ENCODE measurements at regions not wholly inside any gene's neighbourhood (a gene's known extent, or its start where the extent isn't known, plus 50 kb on each side); places are given as distances from the start of the nearest gene placed in this dataset.

GRCh38 chr13:44013758-44014291, 134.1 kb downstream of the LACC1 start:
- Histone ChIP-seq H3K4me3 (ENCODE audit: low read length) (no peak overlapping the region), H3K9ac (ENCODE audit: low read length) (no peak overlapping the region), H3K27me3 (ENCODE audit: control insufficient read depth, insufficient read depth, low read length) (no peaks in the 10 kb centered on the region), H3K4me1 (ENCODE audit: control insufficient read depth, insufficient read depth, low read length) (no peaks in the 10 kb centered on the region), H3K9me3 (ENCODE audit: control insufficient read depth, low read length) (no peaks in the 10 kb centered on the region), H3K36me3 (ENCODE audit: control insufficient read depth, insufficient read depth, low read length) (no peaks in the 10 kb centered on the region)

GRCh38 chr13:44014501-44014900, 134.8 kb downstream of the LACC1 start:
- H3K36me3 ChIP-seq (ENCODE audit: control insufficient read depth, insufficient read depth, low read length) = no peaks in the 10 kb centered on the region
- no peak overlapping the region for H3K9ac ChIP-seq (ENCODE audit: low read length)

GRCh38 chr13:44015118-44015517, 135.4 kb downstream of the LACC1 start:
- Histone ChIP-seq H3K27me3 (ENCODE audit: control insufficient read depth, insufficient read depth, low read length) (no peaks in the 10 kb centered on the region), H3K36me3 (ENCODE audit: control insufficient read depth, insufficient read depth, low read length) (no peaks in the 10 kb centered on the region), H3K4me3 (ENCODE audit: low read length) (no peak overlapping the region), H3K4me1 (ENCODE audit: control insufficient read depth, insufficient read depth, low read length) (no peaks in the 10 kb centered on the region), H3K9ac (ENCODE audit: low read length) (no peak overlapping the region), H3K9me3 (ENCODE audit: control insufficient read depth, low read length) (no peaks in the 10 kb centered on the region)

More at GRCh38 chr13:44014501-44014900, 134.8 kb downstream of the LACC1 start:
- Histone ChIP-seq H3K4me3 (ENCODE audit: low read length) (no peak overlapping the region), H3K9me3 (ENCODE audit: control insufficient read depth, low read length) (no peaks in the 10 kb centered on the region), H3K27me3 (ENCODE audit: control insufficient read depth, insufficient read depth, low read length) (no peaks in the 10 kb centered on the region), H3K4me1 (ENCODE audit: control insufficient read depth, insufficient read depth, low read length) (no peaks in the 10 kb centered on the region)

GRCh38 chr13:44015811-44016210, 136.1 kb downstream of the LACC1 start:
- Histone ChIP-seq H3K9ac (ENCODE audit: low read length) (no peak overlapping the region), H3K4me3 (ENCODE audit: low read length) (no peak overlapping the region), H3K27me3 (ENCODE audit: control insufficient read depth, insufficient read depth, low read length) (no peaks in the 10 kb centered on the region), H3K4me1 (ENCODE audit: control insufficient read depth, insufficient read depth, low read length) (no peaks in the 10 kb centered on the region), H3K9me3 (ENCODE audit: control insufficient read depth, low read length) (no peaks in the 10 kb centered on the region), H3K36me3 (ENCODE audit: control insufficient read depth, insufficient read depth, low read length) (no peaks in the 10 kb centered on the region)

GRCh38 chr13:44017756-44018309, 138.1 kb downstream of the LACC1 start:
- Histone ChIP-seq H3K36me3 (ENCODE audit: control insufficient read depth, insufficient read depth, low read length) (no peaks in the 10 kb centered on the region), H3K4me1 (ENCODE audit: control insufficient read depth, insufficient read depth, low read length) (no peaks in the 10 kb centered on the region), H3K27me3 (ENCODE audit: control insufficient read depth, insufficient read depth, low read length) (no peaks in the 10 kb centered on the region), H3K9ac (ENCODE audit: low read length) (no peak overlapping the region), H3K9me3 (ENCODE audit: control insufficient read depth, low read length) (no peaks in the 10 kb centered on the region), H3K4me3 (ENCODE audit: low read length) (no peak overlapping the region)

GRCh38 chr13:44019651-44020050, 139.9 kb downstream of the LACC1 start:
- Histone ChIP-seq H3K27me3 (ENCODE audit: control insufficient read depth, insufficient read depth, low read length) (no peaks in the 10 kb centered on the region), H3K9me3 (ENCODE audit: control insufficient read depth, low read length) (no peaks in the 10 kb centered on the region), H3K4me1 (ENCODE audit: control insufficient read depth, insufficient read depth, low read length) (no peaks in the 10 kb centered on the region), H3K9ac (ENCODE audit: low read length) (no peak overlapping the region), H3K4me3 (ENCODE audit: low read length) (no peak overlapping the region), H3K36me3 (ENCODE audit: control insufficient read depth, insufficient read depth, low read length) (no peaks in the 10 kb centered on the region)

GRCh38 chr13:44021422-44021821, 141.7 kb downstream of the LACC1 start:
- Histone ChIP-seq H3K9ac (ENCODE audit: low read length) (no peak overlapping the region), H3K27me3 (ENCODE audit: control insufficient read depth, insufficient read depth, low read length) (no peaks in the 10 kb centered on the region), H3K4me3 (ENCODE audit: low read length) (no peak overlapping the region), H3K9me3 (ENCODE audit: control insufficient read depth, low read length) (no peaks in the 10 kb centered on the region), H3K4me1 (ENCODE audit: control insufficient read depth, insufficient read depth, low read length) (no peaks in the 10 kb centered on the region), H3K36me3 (ENCODE audit: control insufficient read depth, insufficient read depth, low read length) (no peaks in the 10 kb centered on the region)

- no peak overlapping the region for H3K9ac ChIP-seq (ENCODE audit: low read length)
These were observed 142.5 kb downstream of the LACC1 start for GRCh38 chr13:44022196-44022595.

GRCh38 chr13:44024167-44024845, 144.6 kb downstream of the LACC1 start:
- H3K9ac ChIP-seq (ENCODE audit: low read length) = no peak overlapping the region
- H3K9me3 ChIP-seq (ENCODE audit: control insufficient read depth, low read length) = no peaks in the 10 kb centered on the region
- H3K4me1 ChIP-seq (ENCODE audit: control insufficient read depth, insufficient read depth, low read length) = no peaks in the 10 kb centered on the region
- no peaks in the 10 kb centered on the region for H3K27me3 ChIP-seq (ENCODE audit: control insufficient read depth, insufficient read depth, low read length)
- H3K4me3 ChIP-seq (ENCODE audit: low read length) = no peak overlapping the region
- H3K36me3 ChIP-seq (ENCODE audit: control insufficient read depth, insufficient read depth, low read length) = no peaks in the 10 kb centered on the region

More at GRCh38 chr13:44022196-44022595, 142.5 kb downstream of the LACC1 start:
- Histone ChIP-seq H3K9me3 (ENCODE audit: control insufficient read depth, low read length) (no peaks in the 10 kb centered on the region), H3K4me1 (ENCODE audit: control insufficient read depth, insufficient read depth, low read length) (no peaks in the 10 kb centered on the region), H3K4me3 (ENCODE audit: low read length) (no peak overlapping the region), H3K27me3 (ENCODE audit: control insufficient read depth, insufficient read depth, low read length) (no peaks in the 10 kb centered on the region), H3K36me3 (ENCODE audit: control insufficient read depth, insufficient read depth, low read length) (no peaks in the 10 kb centered on the region)

GRCh38 chr13:44024846-44025195, 145.1 kb downstream of the LACC1 start:
- Histone ChIP-seq H3K4me1 (ENCODE audit: control insufficient read depth, insufficient read depth, low read length) (no peaks in the 10 kb centered on the region), H3K36me3 (ENCODE audit: control insufficient read depth, insufficient read depth, low read length) (no peaks in the 10 kb centered on the region), H3K4me3 (ENCODE audit: low read length) (no peak overlapping the region), H3K9ac (ENCODE audit: low read length) (no peak overlapping the region), H3K9me3 (ENCODE audit: control insufficient read depth, low read length) (no peaks in the 10 kb centered on the region), H3K27me3 (ENCODE audit: control insufficient read depth, insufficient read depth, low read length) (no peaks in the 10 kb centered on the region)

- no peaks in the 10 kb centered on the region for H3K9me3 ChIP-seq (ENCODE audit: control insufficient read depth, low read length)
- no peak overlapping the region for H3K4me3 ChIP-seq (ENCODE audit: low read length)
- no peaks in the 10 kb centered on the region for H3K36me3 ChIP-seq (ENCODE audit: control insufficient read depth, insufficient read depth, low read length)
- H3K27me3 ChIP-seq (ENCODE audit: control insufficient read depth, insufficient read depth, low read length) = no peaks in the 10 kb centered on the region
- H3K9ac ChIP-seq (ENCODE audit: low read length) = no peak overlapping the region
- H3K4me1 ChIP-seq (ENCODE audit: control insufficient read depth, insufficient read depth, low read length) = no peaks in the 10 kb centered on the region
These were observed 146.5 kb downstream of the LACC1 start for GRCh38 chr13:44026194-44026593.

- H3K36me3 ChIP-seq (ENCODE audit: control insufficient read depth, insufficient read depth, low read length) = no peaks in the 10 kb centered on the region
- no peaks in the 10 kb centered on the region for H3K27me3 ChIP-seq (ENCODE audit: control insufficient read depth, insufficient read depth, low read length)
- H3K4me1 ChIP-seq (ENCODE audit: control insufficient read depth, insufficient read depth, low read length) = no peaks in the 10 kb centered on the region
- H3K9me3 ChIP-seq (ENCODE audit: control insufficient read depth, low read length) = no peaks in the 10 kb centered on the region
- H3K4me3 ChIP-seq (ENCODE audit: low read length) = no peak overlapping the region
- no peak overlapping the region for H3K9ac ChIP-seq (ENCODE audit: low read length)
These were observed 149.0 kb downstream of the LACC1 start for GRCh38 chr13:44028734-44029133.

Measured in mucosa of stomach (tissue), 1 donor.